ENCODE measurements at regions not wholly inside any gene's neighbourhood (a gene's known extent, or its start where the extent isn't known, plus 50 kb on each side); places are given as distances from the start of the nearest gene placed in this dataset.

DNA sequence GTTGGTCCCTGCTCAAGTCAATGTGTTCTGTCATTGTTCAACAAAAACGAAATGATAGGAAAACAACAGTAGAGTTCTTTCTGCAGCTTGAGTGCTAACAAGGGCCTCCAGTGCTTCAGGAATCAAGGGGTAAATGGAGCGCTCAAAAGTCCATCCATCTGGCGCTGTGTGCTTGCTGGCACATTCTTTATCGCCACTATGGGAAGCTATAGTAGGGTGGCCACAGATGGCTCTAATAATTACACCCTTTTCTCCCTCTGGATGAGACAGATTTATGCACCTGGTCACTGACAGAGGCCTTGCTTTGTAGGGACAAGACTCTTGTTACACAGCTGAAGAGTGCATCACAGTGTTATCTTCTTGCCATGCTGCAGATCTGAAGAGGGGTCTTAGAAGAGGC lies 136.0 kb downstream of the GDAP2 start:
- no peak overlapping the region for H3K4me2 ChIP-seq (ENCODE audit: insufficient read depth in 1 of 2, low read depth in 2 of 2, low read length in 2 of 2)
- 0 out of 2 replicates have a peak overlapping the region, but pooled peaks have one; percentile 21 for H2AFZ ChIP-seq (ENCODE audit: low read length)
- H3K27me3 ChIP-seq (replicated peaks in 1 of 4; ENCODE audit: control insufficient read depth in 3 of 4, extremely low read depth in 1 of 4, insufficient read depth in 3 of 4, low read length in 3 of 4): no peaks in the 10 kb centered on the region
- H3K4me3 ChIP-seq (ENCODE audit: extremely low read depth in 1 of 4, insufficient read depth in 2 of 4, low read depth in 3 of 4, low read length in 4 of 4): no peak overlapping the region
- H2BK120ac ChIP-seq (replicated peaks; ENCODE audit: low read depth, low read length): no peak overlapping the region
- H2AK5ac ChIP-seq (ENCODE audit: low read depth, low read length): no peak overlapping the region
- no peak overlapping the region for H3K9ac ChIP-seq (replicated peaks in 1 of 4; ENCODE audit: extremely low read depth in 1 of 4, low read depth in 3 of 4, low read length in 3 of 4)
- H2BK12ac ChIP-seq (ENCODE audit: low read depth, low read length): no peak overlapping the region
- ChIA-PET CTCF (ENCODE audit: partially characterized antibody) (interaction anchor here (1.1 to 1.2 kb wide), 2 partner anchors 39 to 102 kb away, joined by 3 to 4 read pairs; no protein-coding TSS in a partner anchor), POLR2A (ENCODE audit: partially characterized antibody) (no interaction called here)
- H3K56ac ChIP-seq (replicated peaks; ENCODE audit: insufficient read length, low read depth, low read length): no peak overlapping the region
- no peaks in the 10 kb centered on the region for H3K36me3 ChIP-seq (ENCODE audit: control insufficient read depth in 2 of 4, insufficient read depth in 4 of 4, low read length in 3 of 4)
- H3K27ac ChIP-seq (ENCODE audit: low read depth, low read length): no peak overlapping the region
- no peak overlapping the region for H4K5ac ChIP-seq (ENCODE audit: insufficient read length, low read depth, low read length)
- no peak overlapping the region for H3K14ac ChIP-seq (ENCODE audit: insufficient read length)
- no peak overlapping the region for H3K18ac ChIP-seq (ENCODE audit: extremely low read depth, low read length)
- no peak overlapping the region for H4K8ac ChIP-seq (ENCODE audit: extremely low read depth, insufficient read depth, low read length)
- H2BK15ac ChIP-seq (ENCODE audit: low read length): no peak overlapping the region
- no peaks in the 10 kb centered on the region for H3K79me2 ChIP-seq (ENCODE audit: control insufficient read depth in 1 of 2, insufficient read depth in 2 of 2, low read length in 2 of 2)
- no peaks in the 10 kb centered on the region for H3K9me3 ChIP-seq (ENCODE audit: insufficient read depth in 2 of 2, low read depth in 1 of 2, low read length in 1 of 2)
- DNase-seq (ENCODE audit: low read depth in 1 of 2, low spot score in 2 of 2) (no peak), FAIRE-seq (no peak)
- H3K23me2 ChIP-seq (ENCODE audit: low read depth, low read length): no peaks in the 10 kb centered on the region
- no peak overlapping the region for H4K91ac ChIP-seq (replicated peaks; ENCODE audit: insufficient read length, low read length)
- WGBS, 2 experiments (ENCODE audit: extremely low coverage in 1 of 2, insufficient coverage in 1 of 2, insufficient read length in 1 of 2, insufficient replicate concordance in 2 of 2, low coverage in 1 of 2, low lambda C conversion rate in 2 of 2, missing lambda C conversion rate in 1 of 2): 86% methylated on average over 4 of the region's 4 CpGs; no CpG with 5 or more reads in 1 of the 2 experiments
- H4K20me1 ChIP-seq (replicated peaks in 1 of 2; ENCODE audit: control insufficient read depth in 1 of 2, insufficient read depth in 2 of 2, low read length in 2 of 2): peaks cover 0 to 2% of the 10 kb centered on the region in 2 experiments
- no peaks in the 10 kb centered on the region for H3K79me1 ChIP-seq (ENCODE audit: low read depth, low read length)
- H3K23ac ChIP-seq (ENCODE audit: insufficient read length): no peak overlapping the region
- no peak overlapping the region for H3K4ac ChIP-seq (replicated peaks; ENCODE audit: insufficient read length, low read depth, low read length)
- no peak overlapping the region for H2BK20ac ChIP-seq (ENCODE audit: low read length)
- H3K4me1 ChIP-seq (replicated peaks in 1 of 4; ENCODE audit: control insufficient read depth in 3 of 4, insufficient read depth in 4 of 4, low read length in 3 of 4): no peaks in the 10 kb centered on the region
- H2BK5ac ChIP-seq (ENCODE audit: low read depth, low read length): no peak overlapping the region
- TF ChIP-seq CHD2 (IDR thresholded peaks at IDR 0.05; ENCODE audit: low read length) (no peak), TCF12 (IDR thresholded peaks at IDR 0.05; ENCODE audit: low read depth, low read length) (no peak), JUN (IDR thresholded peaks at IDR 0.05; ENCODE audit: low read depth, low read length) (no peak), CBX8 (IDR thresholded peaks at IDR 0.05; ENCODE audit: borderline replicate concordance, low read depth, low read length) (no peak), SIX5 (IDR thresholded peaks at IDR 0.05; ENCODE audit: low read depth, low read length) (no peak), HDAC6 (IDR thresholded peaks at IDR 0.05; ENCODE audit: low read depth, low read length) (no peak), NRF1 (IDR thresholded peaks at IDR 0.05; ENCODE audit: low read depth, low read length) (no peak), PHF8 (conservative IDR thresholded peaks at IDR 0.05; ENCODE audit: low read depth, low read length) (no peak), GABPA (IDR thresholded peaks at IDR 0.05; ENCODE audit: borderline replicate concordance, insufficient read depth, low read length) (no peak), BRCA1 (IDR thresholded peaks at IDR 0.05; ENCODE audit: low read depth, low read length) (no peak), TAF7 (optimal IDR thresholded peaks at IDR 0.05; ENCODE audit: borderline replicate concordance, low read depth, low read length) (no peak), POLR2AphosphoS5 (IDR thresholded peaks at IDR 0.05; ENCODE audit: low read depth, low read length) (no peak), SRF (IDR thresholded peaks at IDR 0.05; ENCODE audit: low read depth, low read length) (no peak)
- TF ChIP-seq, protein P1, sequence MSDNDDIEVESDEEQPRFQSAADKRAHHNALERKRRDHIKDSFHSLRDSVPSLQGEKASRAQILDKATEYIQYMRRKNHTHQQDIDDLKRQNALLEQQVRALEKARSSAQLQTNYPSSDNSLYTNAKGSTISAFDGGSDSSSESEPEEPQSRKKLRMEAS (IDR thresholded peaks at IDR 0.05): no peak
- TF ChIP-seq, protein P2, sequence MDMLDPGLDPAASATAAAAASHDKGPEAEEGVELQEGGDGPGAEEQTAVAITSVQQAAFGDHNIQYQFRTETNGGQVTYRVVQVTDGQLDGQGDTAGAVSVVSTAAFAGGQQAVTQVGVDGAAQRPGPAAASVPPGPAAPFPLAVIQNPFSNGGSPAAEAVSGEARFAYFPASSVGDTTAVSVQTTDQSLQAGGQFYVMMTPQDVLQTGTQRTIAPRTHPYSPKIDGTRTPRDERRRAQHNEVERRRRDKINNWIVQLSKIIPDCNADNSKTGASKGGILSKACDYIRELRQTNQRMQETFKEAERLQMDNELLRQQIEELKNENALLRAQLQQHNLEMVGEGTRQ (IDR thresholded peaks at IDR 0.05; ENCODE audit: low read length): no peak

Data from H1 (cell line).